ENCODE measurements at regions not wholly inside any gene's neighbourhood (a gene's known extent, or its start where the extent isn't known, plus 50 kb on each side); places are given as distances from the start of the nearest gene placed in this dataset.

- Histone ChIP-seq H3K4me1 (peaks cover 13% of the 10 kb centered on the region), H3K9me3 (no peaks in the 10 kb centered on the region), H3K4me3 (ENCODE audit: low read depth, low read length) (no peak overlapping the region), H3K36me3 (ENCODE audit: control insufficient read depth, insufficient read depth, low read length) (no peaks in the 10 kb centered on the region), H3K27me3 (replicated peaks; ENCODE audit: control insufficient read depth, insufficient read depth, low read length) (no peaks in the 10 kb centered on the region)
- DNase-seq, result no peak
- no peaks in the 10 kb centered on the region for H3K9me3 Mint-ChIP-seq (ENCODE audit: unreplicated experiment)
- peaks cover 24% of the 10 kb centered on the region for H3K4me1 Mint-ChIP-seq (ENCODE audit: low read depth, unreplicated experiment)
- no TSS peak for BruUV-seq (replicated peaks)
- POLR2A ChIA-PET, result no interaction called here
- CTCF ChIA-PET, result no interaction called here
- H3K27ac Mint-ChIP-seq (ENCODE audit: unreplicated experiment), result no peak overlapping the region
- H3K4me3 Mint-ChIP-seq (ENCODE audit: unreplicated experiment), result no peak overlapping the region
- peaks cover 3% of the 10 kb centered on the region for H3K27me3 Mint-ChIP-seq (ENCODE audit: insufficient read depth, unreplicated experiment)
- H3K36me3 Mint-ChIP-seq (ENCODE audit: insufficient read depth, unreplicated experiment), result no peaks in the 10 kb centered on the region
- TF ChIP-seq, protein P1, sequence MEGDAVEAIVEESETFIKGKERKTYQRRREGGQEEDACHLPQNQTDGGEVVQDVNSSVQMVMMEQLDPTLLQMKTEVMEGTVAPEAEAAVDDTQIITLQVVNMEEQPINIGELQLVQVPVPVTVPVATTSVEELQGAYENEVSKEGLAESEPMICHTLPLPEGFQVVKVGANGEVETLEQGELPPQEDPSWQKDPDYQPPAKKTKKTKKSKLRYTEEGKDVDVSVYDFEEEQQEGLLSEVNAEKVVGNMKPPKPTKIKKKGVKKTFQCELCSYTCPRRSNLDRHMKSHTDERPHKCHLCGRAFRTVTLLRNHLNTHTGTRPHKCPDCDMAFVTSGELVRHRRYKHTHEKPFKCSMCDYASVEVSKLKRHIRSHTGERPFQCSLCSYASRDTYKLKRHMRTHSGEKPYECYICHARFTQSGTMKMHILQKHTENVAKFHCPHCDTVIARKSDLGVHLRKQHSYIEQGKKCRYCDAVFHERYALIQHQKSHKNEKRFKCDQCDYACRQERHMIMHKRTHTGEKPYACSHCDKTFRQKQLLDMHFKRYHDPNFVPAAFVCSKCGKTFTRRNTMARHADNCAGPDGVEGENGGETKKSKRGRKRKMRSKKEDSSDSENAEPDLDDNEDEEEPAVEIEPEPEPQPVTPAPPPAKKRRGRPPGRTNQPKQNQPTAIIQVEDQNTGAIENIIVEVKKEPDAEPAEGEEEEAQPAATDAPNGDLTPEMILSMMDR (IDR thresholded peaks at IDR 0.05; ENCODE audit: insufficient read depth in 1 of 2, low read depth in 1 of 2, low read length in 1 of 2, severe bottlenecking in 1 of 2, unreplicated experiment in 1 of 2), result no peak
- intact Hi-C loops (cut with micrococcal nuclease; ENCODE audit: unreplicated experiment), result no loop called here
Observed at GRCh38 chr12:91608542-91608941, 425.9 kb upstream of the DCN start.

- peaks cover 24% of the 10 kb centered on the region for H3K4me1 Mint-ChIP-seq (ENCODE audit: low read depth, unreplicated experiment)
- H3K9me3 ChIP-seq, result no peaks in the 10 kb centered on the region
- no peaks in the 10 kb centered on the region for H3K36me3 Mint-ChIP-seq (ENCODE audit: insufficient read depth, unreplicated experiment)
- ChIA-PET CTCF (interaction anchor here (0.6 kb wide), 1 partner anchor 28 kb away, joined by 3 read pairs; no protein-coding TSS in a partner anchor), POLR2A (no interaction called here)
- no peaks in the 10 kb centered on the region for H3K27me3 ChIP-seq (replicated peaks; ENCODE audit: control insufficient read depth, insufficient read depth, low read length)
- H3K27me3 Mint-ChIP-seq (ENCODE audit: insufficient read depth, unreplicated experiment), result peaks cover under 1% of the 10 kb centered on the region
- H3K4me3 ChIP-seq (ENCODE audit: low read depth, low read length), result no peak overlapping the region
- no peak overlapping the region for H3K4me3 Mint-ChIP-seq (ENCODE audit: unreplicated experiment)
- no TSS peak for BruUV-seq (replicated peaks)
- H3K36me3 ChIP-seq (ENCODE audit: control insufficient read depth, insufficient read depth, low read length), result no peaks in the 10 kb centered on the region
- H3K27ac Mint-ChIP-seq (ENCODE audit: unreplicated experiment), result no peak overlapping the region
- no peak for DNase-seq
- intact Hi-C loops (cut with micrococcal nuclease; ENCODE audit: unreplicated experiment), result no loop called here
- no peaks in the 10 kb centered on the region for H3K9me3 Mint-ChIP-seq (ENCODE audit: unreplicated experiment)
- TF ChIP-seq, protein P1 (IDR thresholded peaks at IDR 0.05; ENCODE audit: insufficient read depth in 1 of 2, low read depth in 1 of 2, low read length in 1 of 2, severe bottlenecking in 1 of 2, unreplicated experiment in 1 of 2), result no peak
- H3K4me1 ChIP-seq, result peaks cover 13% of the 10 kb centered on the region
Observed at GRCh38 chr12:91606662-91607377, 424.2 kb upstream of the DCN start.

GRCh38 chr12:91604897-91605296 lies 422.3 kb upstream of the DCN start:
- no peaks in the 10 kb centered on the region for H3K9me3 ChIP-seq
- TF ChIP-seq, protein P1 (IDR thresholded peaks at IDR 0.05; ENCODE audit: insufficient read depth in 1 of 2, low read depth in 1 of 2, low read length in 1 of 2, severe bottlenecking in 1 of 2, unreplicated experiment in 1 of 2), result no peak
- no peak overlapping the region for H3K4me3 Mint-ChIP-seq (ENCODE audit: unreplicated experiment)
- H3K27me3 Mint-ChIP-seq (ENCODE audit: insufficient read depth, unreplicated experiment), result no peaks in the 10 kb centered on the region
- H3K4me1 Mint-ChIP-seq (ENCODE audit: low read depth, unreplicated experiment), result peaks cover 18% of the 10 kb centered on the region
- H3K27me3 ChIP-seq (replicated peaks; ENCODE audit: control insufficient read depth, insufficient read depth, low read length), result no peaks in the 10 kb centered on the region
- no peaks in the 10 kb centered on the region for H3K36me3 Mint-ChIP-seq (ENCODE audit: insufficient read depth, unreplicated experiment)
- no TSS peak for BruUV-seq (replicated peaks)
- no peak overlapping the region for H3K27ac Mint-ChIP-seq (ENCODE audit: unreplicated experiment)
- no peaks in the 10 kb centered on the region for H3K36me3 ChIP-seq (ENCODE audit: control insufficient read depth, insufficient read depth, low read length)
- no peak overlapping the region for H3K4me3 ChIP-seq (ENCODE audit: low read depth, low read length)
- DNase-seq, result no peak
- peaks cover 10% of the 10 kb centered on the region for H3K4me1 ChIP-seq
- H3K9me3 Mint-ChIP-seq (ENCODE audit: unreplicated experiment), result peaks cover 9% of the 10 kb centered on the region
- POLR2A ChIA-PET, result no interaction called here
- intact Hi-C loops (cut with micrococcal nuclease; ENCODE audit: unreplicated experiment), result no loop called here
- CTCF ChIA-PET, result no interaction called here
